ENCODE measurements at regions not wholly inside any gene's neighbourhood (a gene's known extent, or its start where the extent isn't known, plus 50 kb on each side); places are given as distances from the start of the nearest gene placed in this dataset.

- DNase-seq (ENCODE audit: low read depth): no peak
These were observed 431.1 kb upstream of the CDH19 start for GRCh38 chr18:67035026-67035425.

GRCh38 chr18:67023059-67023458 lies 419.2 kb upstream of the CDH19 start:
- no peak for DNase-seq (ENCODE audit: low read depth)

- DNase-seq (ENCODE audit: low read depth): no peak
These were observed 407.0 kb upstream of the CDH19 start for GRCh38 chr18:67010919-67011318.

GRCh38 chr18:67007999-67008398 lies 404.1 kb upstream of the CDH19 start:
- no peak for DNase-seq (ENCODE audit: low read depth)

GRCh38 chr18:67007085-67007484 lies 403.2 kb upstream of the CDH19 start:
- DNase-seq (ENCODE audit: low read depth): no peak

- no peak for DNase-seq (ENCODE audit: low read depth)
These were observed 397.2 kb upstream of the CDH19 start for GRCh38 chr18:67001052-67001451.

GRCh38 chr18:66999003-66999402 lies 395.1 kb upstream of the CDH19 start:
- no peak for DNase-seq (ENCODE audit: low read depth)

- DNase-seq (ENCODE audit: low read depth): no peak
These were observed 391.4 kb upstream of the CDH19 start for GRCh38 chr18:66995270-66995669.

GRCh38 chr18:66994790-66995189 lies 390.9 kb upstream of the CDH19 start:
- no peak for DNase-seq (ENCODE audit: low read depth)

- DNase-seq (ENCODE audit: low read depth): no peak
These were observed 389.6 kb upstream of the CDH19 start for GRCh38 chr18:66993492-66993891.

- no peak for DNase-seq (ENCODE audit: low read depth)
These were observed 387.0 kb upstream of the CDH19 start for GRCh38 chr18:66990909-66991308.

- no peak for DNase-seq (ENCODE audit: low read depth)
These were observed 375.1 kb upstream of the CDH19 start for GRCh38 chr18:66979009-66979408.

- DNase-seq (ENCODE audit: low read depth): no peak
These were observed 368.8 kb upstream of the CDH19 start for GRCh38 chr18:66972681-66973080.

- DNase-seq (ENCODE audit: low read depth): no peak
These were observed 368.1 kb upstream of the CDH19 start for GRCh38 chr18:66971960-66972359.

GRCh38 chr18:66966171-66966570 lies 362.3 kb upstream of the CDH19 start:
- no peak for DNase-seq (ENCODE audit: low read depth)

GRCh38 chr18:66958309-66958708 lies 354.4 kb upstream of the CDH19 start:
- no peak for DNase-seq (ENCODE audit: low read depth)

GRCh38 chr18:66951750-66952149 lies 347.9 kb upstream of the CDH19 start:
- no peak for DNase-seq (ENCODE audit: low read depth)

- no peak for DNase-seq (ENCODE audit: low read depth)
These were observed 345.5 kb upstream of the CDH19 start for GRCh38 chr18:66949419-66949818.

GRCh38 chr18:66937546-66937945 lies 333.7 kb upstream of the CDH19 start:
- no peak for DNase-seq (ENCODE audit: low read depth)

GRCh38 chr18:66931010-66931409 lies 327.1 kb upstream of the CDH19 start:
- DNase-seq (ENCODE audit: low read depth): no peak

GRCh38 chr18:66916834-66917233 lies 312.9 kb upstream of the CDH19 start:
- DNase-seq (ENCODE audit: low read depth): no peak

- DNase-seq (ENCODE audit: low read depth): no peak
These were observed 296.9 kb upstream of the CDH19 start for GRCh38 chr18:66900837-66901236.

- DNase-seq (ENCODE audit: low read depth): no peak
These were observed 291.7 kb upstream of the CDH19 start for GRCh38 chr18:66895631-66896030.

- DNase-seq (ENCODE audit: low read depth): no peak
These were observed 291.0 kb upstream of the CDH19 start for GRCh38 chr18:66894851-66895250.
